SH-SY5Y (cell line): ENCODE measurements at regions not wholly inside any gene's neighbourhood (a gene's known extent, or its start where the extent isn't known, plus 50 kb on each side); places are given as distances from the start of the nearest gene placed in this dataset.
A peak's percentile ranks its signal among the peaks of the same experiment; 100 is the strongest.

ENCODE experiments used
- GATA2 ChIP-seq: IDR thresholded peaks from 2 replicates; pipeline ENCODE4 v1.6.1; 2011; ENCODE audit warnings: mild to moderate bottlenecking, low read depth, low read length
- GATA3 ChIP-seq: IDR thresholded peaks from 2 replicates; pipeline ENCODE4 v1.6.1; 2011; ENCODE audit warnings: low read depth, mild to moderate bottlenecking, low read length, moderate library complexity

- TF ChIP-seq GATA3 (no peak), GATA2 (no peak)
Measured at GRCh38 chr11:114880442-114880841, 202.1 kb downstream of the NXPE2 start.

- TF ChIP-seq GATA3: no peak
- TF ChIP-seq GATA2: no peak
Measured at GRCh38 chr11:114883472-114883871, 205.1 kb downstream of the NXPE2 start.

GRCh38 chr11:114886644-114887265 lies 208.4 kb downstream of the NXPE2 start:
- TF ChIP-seq GATA2 (no peak), GATA3 (no peak)

GRCh38 chr11:114889594-114890011 lies 211.3 kb downstream of the NXPE2 start:
- TF ChIP-seq GATA2 (no peak), GATA3 (no peak)

- no peak for TF ChIP-seq GATA2
- TF ChIP-seq GATA3: no peak
Measured at GRCh38 chr11:114890038-114890437, 211.7 kb downstream of the NXPE2 start.

- TF ChIP-seq GATA3: no peak
- TF ChIP-seq GATA2: no peak
Measured at GRCh38 chr11:114891911-114892310, 213.6 kb downstream of the NXPE2 start.

GRCh38 chr11:114892381-114893197 lies 214.3 kb downstream of the NXPE2 start:
- TF ChIP-seq GATA3 (no peak), GATA2 (no peak)

- TF ChIP-seq GATA3: no peak
- TF ChIP-seq GATA2: no peak
Measured at GRCh38 chr11:114893329-114893728, 215.0 kb downstream of the NXPE2 start.

GRCh38 chr11:114896594-114896993 lies 218.3 kb downstream of the NXPE2 start:
- TF ChIP-seq GATA3 (no peak), GATA2 (no peak)

- TF ChIP-seq GATA2 (no peak), GATA3 (no peak)
Measured at GRCh38 chr11:114909866-114910265, 231.5 kb downstream of the NXPE2 start.

- TF ChIP-seq GATA3: no peak
- no peak for TF ChIP-seq GATA2
Measured at GRCh38 chr11:114912826-114913225, 234.5 kb downstream of the NXPE2 start.

GRCh38 chr11:114914231-114915005 lies 236.1 kb downstream of the NXPE2 start:
- no peak for TF ChIP-seq GATA3
- TF ChIP-seq GATA2: no peak

- TF ChIP-seq GATA3 (peak; percentile 71), GATA2 (peak; percentile 91)
Measured at GRCh38 chr11:114915871-114916805, 237.8 kb downstream of the NXPE2 start.

- TF ChIP-seq GATA3: no peak
- TF ChIP-seq GATA2: no peak
Measured at GRCh38 chr11:114918286-114918685, 240.0 kb downstream of the NXPE2 start.
